GM21786 (cell line): ENCODE measurements at regions not wholly inside any gene's neighbourhood (a gene's known extent, or its start where the extent isn't known, plus 50 kb on each side); places are given as distances from the start of the nearest gene placed in this dataset.

Source experiments
- ATAC-seq: cut with Tn5 transposase; IDR thresholded peaks from one replicate; pipeline ENCODE4 v1.9.1; 2021; ENCODE audit not compliant: unreplicated experiment

DNA sequence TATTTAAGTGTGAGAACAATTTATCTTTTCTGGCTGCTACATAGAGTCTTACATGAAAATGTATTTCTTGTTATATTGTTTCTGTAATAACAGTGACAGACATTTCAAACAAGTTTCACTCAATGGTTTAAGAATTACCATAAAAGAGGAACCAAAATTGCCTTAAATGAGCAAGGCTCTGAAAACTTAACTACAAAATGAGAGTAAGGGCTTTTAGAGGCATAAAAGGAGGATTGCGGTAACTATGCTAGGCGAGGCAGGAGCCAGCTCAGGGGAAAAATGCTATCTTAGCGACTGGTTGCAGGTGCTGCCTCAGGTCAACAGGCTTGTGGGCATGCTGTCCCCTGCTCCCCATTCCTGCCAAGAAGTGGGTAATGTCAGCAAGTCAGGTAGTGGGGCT is 81.7 kb upstream of the MSI2 start:
- peak; percentile 85 for ATAC-seq

DNA sequence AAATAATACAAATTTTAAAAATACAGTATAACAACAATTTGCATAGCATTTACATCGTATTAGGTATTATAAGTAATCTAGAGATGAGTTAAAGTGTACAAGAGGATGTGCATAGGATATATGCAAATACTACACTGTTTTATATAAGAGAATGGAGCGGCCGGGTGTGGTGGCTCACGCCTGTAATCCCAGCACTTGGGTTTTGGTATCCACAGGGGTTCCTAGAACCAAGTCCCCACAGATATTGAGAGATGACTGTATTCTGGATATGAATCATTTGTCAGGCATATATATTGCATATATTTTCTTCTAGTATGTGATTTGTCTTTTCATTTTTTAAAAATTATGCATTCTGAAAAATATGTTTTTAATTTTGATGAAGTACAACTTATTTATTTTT is 77.5 kb upstream of the MSI2 start:
- no peak for ATAC-seq

DNA sequence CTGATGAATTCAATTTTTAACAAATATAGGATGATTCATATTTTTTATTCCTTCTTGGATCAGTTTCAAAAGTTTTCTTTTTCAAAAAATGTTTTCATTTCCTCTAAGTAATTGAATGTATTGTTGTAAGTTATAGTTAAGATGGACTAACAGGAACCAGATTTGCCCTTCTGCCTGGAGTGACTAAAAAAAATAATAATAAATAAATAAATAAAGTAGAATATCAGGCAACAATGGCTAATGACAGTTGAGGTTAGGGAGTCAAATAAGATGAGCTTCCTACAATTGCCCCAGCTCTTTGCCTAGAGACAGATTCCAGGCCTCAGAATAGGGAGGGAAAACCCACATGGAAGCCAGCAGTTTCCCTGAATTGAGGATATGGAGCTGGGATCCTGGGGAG is 73.7 kb upstream of the MSI2 start:
- ATAC-seq, result no peak

DNA sequence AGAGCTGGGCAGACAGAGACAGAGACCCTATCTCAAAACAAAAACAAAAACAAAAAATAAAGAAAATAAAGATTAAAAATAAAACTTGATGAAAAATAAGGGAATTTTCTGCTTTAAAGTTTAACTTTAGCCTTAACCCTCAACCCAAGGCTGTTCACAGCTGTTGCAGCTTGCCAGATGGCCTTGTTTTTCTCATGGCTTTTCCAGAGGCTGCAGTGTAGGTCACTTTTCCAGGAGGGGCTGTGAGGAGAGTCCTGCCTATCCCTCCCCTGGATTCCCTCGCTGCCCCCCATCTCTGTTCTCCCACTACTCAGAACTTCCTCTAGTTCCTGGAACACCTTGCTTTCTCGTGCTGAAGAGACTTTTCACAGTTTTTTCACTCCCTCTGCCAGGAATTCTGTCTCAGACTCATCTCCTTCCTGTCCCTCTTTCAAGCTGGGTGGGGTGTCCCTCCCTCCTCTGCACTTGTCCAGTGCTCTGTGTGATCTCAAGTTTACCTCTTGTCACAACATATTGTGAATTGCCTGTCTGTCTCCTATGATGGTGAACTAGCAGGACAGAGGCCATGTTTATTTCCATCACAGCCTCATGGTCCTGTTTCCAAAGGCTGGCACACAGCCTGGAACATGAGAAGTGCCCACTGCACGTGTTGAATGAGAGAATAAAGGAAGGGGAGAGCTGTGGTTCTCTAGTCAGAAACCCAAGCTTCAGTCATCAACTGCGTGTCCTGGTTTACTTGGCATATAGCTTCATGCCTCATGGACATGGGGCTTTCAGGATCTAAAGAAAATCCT is 69.9 kb upstream of the MSI2 start:
- no peak for ATAC-seq

DNA sequence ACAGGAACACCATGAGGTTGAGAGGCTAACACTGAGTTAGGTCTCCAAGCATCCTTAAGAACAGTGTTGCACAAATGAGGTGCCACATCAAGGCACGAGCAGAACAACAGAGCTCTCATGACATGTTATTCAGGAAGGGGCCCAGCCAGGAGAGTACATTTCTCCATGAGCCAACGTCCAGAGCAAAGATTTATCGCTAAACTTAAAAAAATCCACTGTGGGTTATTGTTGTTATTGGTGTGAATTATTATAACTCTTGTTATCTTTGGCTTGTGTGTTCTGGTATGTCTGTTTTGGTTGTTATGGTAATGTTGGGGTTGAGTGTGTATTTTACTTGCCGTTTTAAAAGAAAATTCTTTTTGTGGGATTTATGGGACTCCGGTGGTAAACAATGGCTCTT is 68.9 kb upstream of the MSI2 start:
- no peak for ATAC-seq

DNA sequence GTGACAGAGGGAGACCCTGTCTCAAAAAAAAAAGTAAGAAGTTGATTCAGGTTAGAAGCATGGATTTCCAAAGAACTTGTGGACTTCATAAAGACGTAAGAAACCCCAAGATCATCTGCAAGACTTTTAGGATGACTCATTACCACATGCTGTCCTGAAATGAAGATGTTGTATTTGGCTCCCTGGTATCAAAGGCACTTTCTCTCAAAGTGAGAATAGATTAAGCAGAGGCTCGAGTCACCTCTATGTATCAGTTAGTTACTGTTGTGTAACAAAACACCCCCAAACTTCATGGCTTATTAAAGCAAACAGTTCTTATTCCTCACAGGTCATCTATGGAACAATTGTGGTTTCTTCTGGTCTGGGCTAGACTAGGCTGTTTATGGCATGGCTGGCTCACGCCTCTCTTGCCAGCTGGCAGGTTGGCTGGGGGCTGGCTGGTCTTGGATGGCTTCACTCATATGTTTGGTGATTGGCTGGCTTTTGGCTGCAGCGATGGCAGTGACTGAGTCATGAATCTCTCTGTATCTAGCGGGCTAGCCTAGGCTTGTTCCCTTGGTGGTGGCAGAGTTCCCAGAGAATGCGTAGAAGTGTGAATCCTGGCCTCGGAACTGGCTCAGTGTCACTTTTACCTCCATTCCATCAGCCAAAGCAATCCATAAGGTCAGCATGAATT is 60.4 kb upstream of the MSI2 start:
- ATAC-seq, result no peak

DNA sequence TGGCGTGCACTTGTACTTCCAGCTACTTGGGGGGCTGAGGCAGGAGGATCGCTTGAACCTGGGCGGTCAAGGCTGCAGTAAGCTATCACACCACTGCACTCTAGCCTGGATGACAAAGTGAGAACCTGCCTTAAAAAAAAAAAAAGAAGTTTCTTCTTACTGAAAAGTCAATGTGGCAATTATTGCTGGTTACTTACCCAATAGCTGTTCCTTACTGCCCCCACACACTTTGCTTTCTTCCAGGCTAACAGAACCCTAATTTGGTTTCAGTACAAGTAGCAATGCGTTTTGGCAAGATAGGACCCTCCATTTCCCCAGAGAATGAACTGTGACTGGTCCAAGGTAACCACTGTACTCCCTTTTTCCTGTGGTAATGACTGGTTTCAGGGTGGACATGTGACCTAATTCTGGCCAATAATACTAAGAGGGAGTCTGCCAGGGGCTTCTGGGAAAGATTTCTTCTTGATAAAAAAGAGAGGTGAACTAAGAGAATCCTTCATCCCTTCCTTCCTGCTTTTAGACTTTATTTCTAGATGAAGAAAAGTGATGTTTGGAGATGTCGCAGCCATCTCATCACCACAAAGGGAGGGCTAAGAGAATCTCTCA is 58.8 kb upstream of the MSI2 start:
- no peak for ATAC-seq

DNA sequence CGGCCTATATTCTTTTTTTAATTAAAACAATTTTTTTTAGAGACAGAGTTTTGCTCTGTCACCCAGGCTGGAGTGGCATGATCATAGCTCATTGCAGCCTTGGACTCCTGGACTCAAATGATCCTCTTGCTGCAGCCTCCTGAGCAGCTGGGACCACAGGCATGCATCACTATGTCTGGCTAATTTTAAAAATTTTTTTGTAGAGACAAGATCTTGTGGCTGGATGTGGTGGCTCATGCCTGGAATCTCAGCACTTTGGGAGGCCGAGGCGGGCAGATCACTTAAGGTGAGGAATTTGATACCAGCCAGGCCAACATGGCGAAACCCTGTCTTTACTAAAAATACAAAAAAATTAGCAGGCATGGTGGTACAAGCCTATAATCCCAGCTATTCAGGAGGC is 54.8 kb upstream of the MSI2 start:
- ATAC-seq, result no peak

DNA sequence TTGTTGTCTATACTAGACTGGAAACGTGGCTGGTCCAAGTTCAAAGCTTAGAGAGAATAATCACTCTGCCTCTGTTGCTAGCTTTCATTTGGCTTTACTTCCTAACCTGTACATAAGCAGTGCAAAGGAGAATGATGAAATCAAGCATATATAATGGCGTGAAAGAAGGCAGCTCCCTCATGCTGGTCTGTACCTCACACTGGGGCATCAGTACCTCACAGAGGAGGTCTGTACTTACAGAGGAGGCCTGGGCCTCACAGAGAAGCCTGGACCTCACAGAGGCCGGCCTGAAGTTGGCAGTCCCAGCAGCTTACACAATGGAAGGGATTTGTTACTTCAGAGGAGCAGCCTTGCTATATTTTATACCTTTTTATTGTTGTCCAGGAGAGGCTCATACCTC is 53.3 kb upstream of the MSI2 start:
- no peak for ATAC-seq
